GM23338 (cell line): ENCODE measurements at regions not wholly inside any gene's neighbourhood (a gene's known extent, or its start where the extent isn't known, plus 50 kb on each side); places are given as distances from the start of the nearest gene placed in this dataset.

Experiments used
- CREB1 ChIP-seq: fragments of 250-450 bp; sonication (Bioruptor Pico); IDR thresholded peaks from 2 replicates; pipeline ENCODE4 v1.5.0; 2020; ENCODE audit warnings: low read depth, mild to moderate bottlenecking, moderate library complexity
- EZH2 ChIP-seq: fragments of 200-600 bp; sonication (generic); IDR thresholded peaks from one replicate; pipeline ENCODE4 v1.8.0; 2017; ENCODE audit warnings: antibody characterized with exemption, mild to moderate bottlenecking, low read depth; ENCODE audit not compliant: unreplicated experiment
- EZH2phosphoT487 ChIP-seq: fragments of 200-600 bp; sonication (generic); IDR thresholded peaks from one replicate; pipeline ENCODE4 v1.8.1; 2018; ENCODE audit warnings: antibody characterized with exemption; ENCODE audit not compliant: unreplicated experiment
- JUNB ChIP-seq: IDR thresholded peaks from one replicate; pipeline ENCODE4 v1.6.1; 2016; ENCODE audit warnings: antibody characterized with exemption; ENCODE audit not compliant: unreplicated experiment
- NANOG ChIP-seq: IDR thresholded peaks from 2 replicates; pipeline ENCODE4 v1.6.1; 2016; ENCODE audit warnings: antibody characterized with exemption, borderline replicate concordance
- POLR2AphosphoS5 ChIP-seq: IDR thresholded peaks from 2 replicates; pipeline ENCODE4 v1.6.1; 2016; ENCODE audit warnings: antibody characterized with exemption, low read depth
- STAT1 ChIP-seq: IDR thresholded peaks from one replicate; pipeline ENCODE4 v1.6.1; 2016; ENCODE audit warnings: antibody characterized with exemption; ENCODE audit not compliant: unreplicated experiment
- ZNF114 ChIP-seq: fragments of 250-450 bp; sonication (Bioruptor Pico); IDR thresholded peaks from 2 replicates; pipeline ENCODE4 v1.5.0; 2020; ENCODE audit warnings: mild to moderate bottlenecking, moderate library complexity
- ZNF331 ChIP-seq: fragments of 250-450 bp; sonication (Bioruptor Pico); IDR thresholded peaks from 2 replicates; pipeline ENCODE4 v1.5.0; 2020; ENCODE audit warnings: low read depth, mild to moderate bottlenecking, moderate library complexity
- TF ChIP-seq, protein P1 (sequence below): IDR thresholded peaks from 2 replicates; pipeline ENCODE4 v1.6.1; 2016; ENCODE audit warnings: antibody characterized with exemption
- TF ChIP-seq, protein P2 (sequence below), 2 experiments: fragments of 200-600 bp in 1 of 2; sonication (generic) in 1 of 2; conservative IDR thresholded peaks; 2 replicates each; pipeline versions ENCODE4 v1.5.1 to v1.6.1; 2016 to 2017; ENCODE audit warnings: antibody characterized with exemption in 2 of 2, low read depth in 2 of 2, mild to moderate bottlenecking in 2 of 2, moderate library complexity in 1 of 2
- TF ChIP-seq, protein P3 (sequence below): IDR thresholded peaks from one replicate; pipeline ENCODE4 v1.6.1; 2018; ENCODE audit warnings: antibody characterized with exemption; ENCODE audit not compliant: unreplicated experiment
- TF ChIP-seq, protein P4 (sequence below): fragments of 250-450 bp; sonication (Bioruptor Pico); IDR thresholded peaks from 2 replicates; pipeline ENCODE4 v1.5.0; 2020; ENCODE audit warnings: mild to moderate bottlenecking, moderate library complexity

DNA sequence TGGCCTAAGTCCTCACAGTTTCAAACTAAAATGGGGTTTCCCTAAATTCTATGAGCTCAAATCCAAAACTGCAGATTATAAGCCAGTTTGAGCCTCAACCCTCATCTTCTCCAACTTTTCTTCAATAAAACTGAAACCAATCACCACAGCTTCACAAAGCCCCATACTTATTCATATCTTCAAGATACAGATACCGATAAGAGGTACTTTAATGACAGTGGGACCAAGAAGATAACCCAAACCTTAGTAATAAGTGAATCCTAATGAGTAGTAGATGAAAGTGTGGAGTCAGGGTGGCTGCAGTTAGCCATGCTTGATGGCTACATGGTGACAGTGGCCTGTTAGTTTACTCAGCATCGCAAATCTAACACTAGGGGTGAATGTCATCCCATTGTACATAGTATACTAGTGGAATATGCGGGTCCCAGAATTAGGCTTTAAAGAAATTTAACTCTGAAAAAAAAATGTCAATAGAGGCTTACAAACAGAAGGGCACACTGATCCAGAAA is 395.8 kb upstream of the PHF14 start:
- TF ChIP-seq, protein P1, sequence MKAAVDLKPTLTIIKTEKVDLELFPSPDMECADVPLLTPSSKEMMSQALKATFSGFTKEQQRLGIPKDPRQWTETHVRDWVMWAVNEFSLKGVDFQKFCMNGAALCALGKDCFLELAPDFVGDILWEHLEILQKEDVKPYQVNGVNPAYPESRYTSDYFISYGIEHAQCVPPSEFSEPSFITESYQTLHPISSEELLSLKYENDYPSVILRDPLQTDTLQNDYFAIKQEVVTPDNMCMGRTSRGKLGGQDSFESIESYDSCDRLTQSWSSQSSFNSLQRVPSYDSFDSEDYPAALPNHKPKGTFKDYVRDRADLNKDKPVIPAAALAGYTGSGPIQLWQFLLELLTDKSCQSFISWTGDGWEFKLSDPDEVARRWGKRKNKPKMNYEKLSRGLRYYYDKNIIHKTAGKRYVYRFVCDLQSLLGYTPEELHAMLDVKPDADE = no peak
- TF ChIP-seq, protein P2, sequence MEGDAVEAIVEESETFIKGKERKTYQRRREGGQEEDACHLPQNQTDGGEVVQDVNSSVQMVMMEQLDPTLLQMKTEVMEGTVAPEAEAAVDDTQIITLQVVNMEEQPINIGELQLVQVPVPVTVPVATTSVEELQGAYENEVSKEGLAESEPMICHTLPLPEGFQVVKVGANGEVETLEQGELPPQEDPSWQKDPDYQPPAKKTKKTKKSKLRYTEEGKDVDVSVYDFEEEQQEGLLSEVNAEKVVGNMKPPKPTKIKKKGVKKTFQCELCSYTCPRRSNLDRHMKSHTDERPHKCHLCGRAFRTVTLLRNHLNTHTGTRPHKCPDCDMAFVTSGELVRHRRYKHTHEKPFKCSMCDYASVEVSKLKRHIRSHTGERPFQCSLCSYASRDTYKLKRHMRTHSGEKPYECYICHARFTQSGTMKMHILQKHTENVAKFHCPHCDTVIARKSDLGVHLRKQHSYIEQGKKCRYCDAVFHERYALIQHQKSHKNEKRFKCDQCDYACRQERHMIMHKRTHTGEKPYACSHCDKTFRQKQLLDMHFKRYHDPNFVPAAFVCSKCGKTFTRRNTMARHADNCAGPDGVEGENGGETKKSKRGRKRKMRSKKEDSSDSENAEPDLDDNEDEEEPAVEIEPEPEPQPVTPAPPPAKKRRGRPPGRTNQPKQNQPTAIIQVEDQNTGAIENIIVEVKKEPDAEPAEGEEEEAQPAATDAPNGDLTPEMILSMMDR (conservative IDR thresholded peaks at IDR 0.05; ENCODE audit: low read depth in 2 of 2) = no peak
- TF ChIP-seq CREB1 (CRISPR knock-in tag) = no peak
- no peak for TF ChIP-seq ZNF114
- no peak for TF ChIP-seq STAT1
- no peak for TF ChIP-seq EZH2
- TF ChIP-seq, protein P3, sequence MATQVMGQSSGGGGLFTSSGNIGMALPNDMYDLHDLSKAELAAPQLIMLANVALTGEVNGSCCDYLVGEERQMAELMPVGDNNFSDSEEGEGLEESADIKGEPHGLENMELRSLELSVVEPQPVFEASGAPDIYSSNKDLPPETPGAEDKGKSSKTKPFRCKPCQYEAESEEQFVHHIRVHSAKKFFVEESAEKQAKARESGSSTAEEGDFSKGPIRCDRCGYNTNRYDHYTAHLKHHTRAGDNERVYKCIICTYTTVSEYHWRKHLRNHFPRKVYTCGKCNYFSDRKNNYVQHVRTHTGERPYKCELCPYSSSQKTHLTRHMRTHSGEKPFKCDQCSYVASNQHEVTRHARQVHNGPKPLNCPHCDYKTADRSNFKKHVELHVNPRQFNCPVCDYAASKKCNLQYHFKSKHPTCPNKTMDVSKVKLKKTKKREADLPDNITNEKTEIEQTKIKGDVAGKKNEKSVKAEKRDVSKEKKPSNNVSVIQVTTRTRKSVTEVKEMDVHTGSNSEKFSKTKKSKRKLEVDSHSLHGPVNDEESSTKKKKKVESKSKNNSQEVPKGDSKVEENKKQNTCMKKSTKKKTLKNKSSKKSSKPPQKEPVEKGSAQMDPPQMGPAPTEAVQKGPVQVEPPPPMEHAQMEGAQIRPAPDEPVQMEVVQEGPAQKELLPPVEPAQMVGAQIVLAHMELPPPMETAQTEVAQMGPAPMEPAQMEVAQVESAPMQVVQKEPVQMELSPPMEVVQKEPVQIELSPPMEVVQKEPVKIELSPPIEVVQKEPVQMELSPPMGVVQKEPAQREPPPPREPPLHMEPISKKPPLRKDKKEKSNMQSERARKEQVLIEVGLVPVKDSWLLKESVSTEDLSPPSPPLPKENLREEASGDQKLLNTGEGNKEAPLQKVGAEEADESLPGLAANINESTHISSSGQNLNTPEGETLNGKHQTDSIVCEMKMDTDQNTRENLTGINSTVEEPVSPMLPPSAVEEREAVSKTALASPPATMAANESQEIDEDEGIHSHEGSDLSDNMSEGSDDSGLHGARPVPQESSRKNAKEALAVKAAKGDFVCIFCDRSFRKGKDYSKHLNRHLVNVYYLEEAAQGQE = no peak
- TF ChIP-seq JUNB = no peak
- TF ChIP-seq EZH2phosphoT487 = no peak
- no peak for TF ChIP-seq POLR2AphosphoS5
- no peak for TF ChIP-seq NANOG
- TF ChIP-seq ZNF331 (CRISPR knock-in tag) = no peak
- TF ChIP-seq, protein P4, sequence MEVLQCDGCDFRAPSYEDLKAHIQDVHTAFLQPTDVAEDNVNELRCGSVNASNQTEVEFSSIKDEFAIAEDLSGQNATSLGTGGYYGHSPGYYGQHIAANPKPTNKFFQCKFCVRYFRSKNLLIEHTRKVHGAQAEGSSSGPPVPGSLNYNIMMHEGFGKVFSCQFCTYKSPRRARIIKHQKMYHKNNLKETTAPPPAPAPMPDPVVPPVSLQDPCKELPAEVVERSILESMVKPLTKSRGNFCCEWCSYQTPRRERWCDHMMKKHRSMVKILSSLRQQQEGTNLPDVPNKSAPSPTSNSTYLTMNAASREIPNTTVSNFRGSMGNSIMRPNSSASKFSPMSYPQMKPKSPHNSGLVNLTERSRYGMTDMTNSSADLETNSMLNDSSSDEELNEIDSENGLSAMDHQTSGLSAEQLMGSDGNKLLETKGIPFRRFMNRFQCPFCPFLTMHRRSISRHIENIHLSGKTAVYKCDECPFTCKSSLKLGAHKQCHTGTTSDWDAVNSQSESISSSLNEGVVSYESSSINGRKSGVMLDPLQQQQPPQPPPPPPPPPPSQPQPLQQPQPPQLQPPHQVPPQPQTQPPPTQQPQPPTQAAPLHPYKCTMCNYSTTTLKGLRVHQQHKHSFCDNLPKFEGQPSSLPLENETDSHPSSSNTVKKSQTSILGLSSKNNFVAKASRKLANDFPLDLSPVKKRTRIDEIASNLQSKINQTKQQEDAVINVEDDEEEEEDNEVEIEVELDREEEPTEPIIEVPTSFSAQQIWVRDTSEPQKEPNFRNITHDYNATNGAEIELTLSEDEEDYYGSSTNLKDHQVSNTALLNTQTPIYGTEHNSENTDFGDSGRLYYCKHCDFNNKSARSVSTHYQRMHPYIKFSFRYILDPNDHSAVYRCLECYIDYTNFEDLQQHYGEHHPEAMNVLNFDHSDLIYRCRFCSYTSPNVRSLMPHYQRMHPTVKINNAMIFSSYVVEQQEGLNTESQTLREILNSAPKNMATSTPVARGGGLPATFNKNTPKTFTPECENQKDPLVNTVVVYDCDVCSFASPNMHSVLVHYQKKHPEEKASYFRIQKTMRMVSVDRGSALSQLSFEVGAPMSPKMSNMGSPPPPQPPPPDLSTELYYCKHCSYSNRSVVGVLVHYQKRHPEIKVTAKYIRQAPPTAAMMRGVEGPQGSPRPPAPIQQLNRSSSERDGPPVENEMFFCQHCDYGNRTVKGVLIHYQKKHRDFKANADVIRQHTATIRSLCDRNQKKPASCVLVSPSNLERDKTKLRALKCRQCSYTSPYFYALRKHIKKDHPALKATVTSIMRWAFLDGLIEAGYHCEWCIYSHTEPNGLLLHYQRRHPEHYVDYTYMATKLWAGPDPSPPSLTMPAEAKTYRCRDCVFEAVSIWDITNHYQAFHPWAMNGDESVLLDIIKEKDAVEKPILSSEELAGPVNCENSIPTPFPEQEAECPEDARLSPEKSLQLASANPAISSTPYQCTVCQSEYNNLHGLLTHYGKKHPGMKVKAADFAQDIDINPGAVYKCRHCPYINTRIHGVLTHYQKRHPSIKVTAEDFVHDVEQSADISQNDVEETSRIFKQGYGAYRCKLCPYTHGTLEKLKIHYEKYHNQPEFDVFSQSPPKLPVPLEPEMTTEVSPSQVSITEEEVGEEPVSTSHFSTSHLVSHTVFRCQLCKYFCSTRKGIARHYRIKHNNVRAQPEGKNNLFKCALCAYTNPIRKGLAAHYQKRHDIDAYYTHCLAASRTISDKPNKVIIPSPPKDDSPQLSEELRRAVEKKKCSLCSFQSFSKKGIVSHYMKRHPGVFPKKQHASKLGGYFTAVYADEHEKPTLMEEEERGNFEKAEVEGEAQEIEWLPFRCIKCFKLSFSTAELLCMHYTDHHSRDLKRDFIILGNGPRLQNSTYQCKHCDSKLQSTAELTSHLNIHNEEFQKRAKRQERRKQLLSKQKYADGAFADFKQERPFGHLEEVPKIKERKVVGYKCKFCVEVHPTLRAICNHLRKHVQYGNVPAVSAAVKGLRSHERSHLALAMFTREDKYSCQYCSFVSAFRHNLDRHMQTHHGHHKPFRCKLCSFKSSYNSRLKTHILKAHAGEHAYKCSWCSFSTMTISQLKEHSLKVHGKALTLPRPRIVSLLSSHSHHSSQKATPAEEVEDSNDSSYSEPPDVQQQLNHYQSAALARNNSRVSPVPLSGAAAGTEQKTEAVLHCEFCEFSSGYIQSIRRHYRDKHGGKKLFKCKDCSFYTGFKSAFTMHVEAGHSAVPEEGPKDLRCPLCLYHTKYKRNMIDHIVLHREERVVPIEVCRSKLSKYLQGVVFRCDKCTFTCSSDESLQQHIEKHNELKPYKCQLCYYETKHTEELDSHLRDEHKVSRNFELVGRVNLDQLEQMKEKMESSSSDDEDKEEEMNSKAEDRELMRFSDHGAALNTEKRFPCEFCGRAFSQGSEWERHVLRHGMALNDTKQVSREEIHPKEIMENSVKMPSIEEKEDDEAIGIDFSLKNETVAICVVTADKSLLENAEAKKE = no peak
